ENCODE measurements at regions not wholly inside any gene's neighbourhood (a gene's known extent, or its start where the extent isn't known, plus 50 kb on each side); places are given as distances from the start of the nearest gene placed in this dataset.

- TF ChIP-seq POLR2A (IDR thresholded peaks at IDR 0.05) (no peak), CTCF (IDR thresholded peaks at IDR 0.05) (no peak)
Observed at GRCh38 chr14:84247693-84248092, 1282.3 kb upstream of the FLRT2 start.
